Thyroid gland (tissue), 4 donors: ENCODE measurements at regions not wholly inside any gene's neighbourhood (a gene's known extent, or its start where the extent isn't known, plus 50 kb on each side); places are given as distances from the start of the nearest gene placed in this dataset.

ENCODE experiments used
- DNase-seq, 2 donors: peaks; one replicate each; pipeline ENCODE4 v3.0.0-alpha.2; 2019
- H3K27ac ChIP-seq, 3 donors: fragments of 200-600 bp; sonication (generic); 1 replicate in 2 of 3; 2 replicates in 1 of 3; pipeline ENCODE4 v1.5.1; 2016 to 2019; ENCODE audit warnings: mild to moderate bottlenecking in 1 of 3, moderate library complexity in 1 of 3
- H3K27me3 ChIP-seq: fragments of 200-600 bp; sonication (generic); one replicate; pipeline ENCODE4 v1.5.1; 2019
- H3K36me3 ChIP-seq, 2 donors: fragments of 200-600 bp; sonication (generic); one replicate each; pipeline ENCODE4 v1.5.1; 2016 to 2019
- H3K4me1 ChIP-seq, 2 donors: fragments of 200-600 bp; sonication (generic); one replicate each; pipeline ENCODE4 v1.5.1; 2017 to 2019
- H3K4me3 ChIP-seq, 3 donors: fragments of 200-600 bp; sonication (generic); replicated peaks in 1 of 3; 1 replicate in 2 of 3; 2 replicates in 1 of 3; pipeline ENCODE4 v1.5.1; 2016; ENCODE audit warnings: mild to moderate bottlenecking in 1 of 3
- H3K9me3 ChIP-seq: fragments of 200-600 bp; sonication (generic); one replicate; pipeline ENCODE4 v1.5.1; 2017
- CTCF ChIP-seq, 6 experiments: fragments of 200-600 bp in 3 of 6; fragments of 450-650 bp in 3 of 6; sonication (generic) in 3 of 6; IDR thresholded peaks; one replicate each; pipeline ENCODE4 v1.5.1; 2016 to 2019; ENCODE audit warnings: antibody characterized with exemption in 6 of 6, mild to moderate bottlenecking in 2 of 6, inconsistent platforms in 1 of 6, moderate library complexity in 1 of 6
- POLR2A ChIP-seq, 2 donors: fragments of 450-650 bp; IDR thresholded peaks; one replicate each; pipeline ENCODE4 v1.6.1; 2017; ENCODE audit warnings: antibody characterized with exemption in 2 of 2, mild to moderate bottlenecking in 2 of 2, moderate library complexity in 1 of 2
- WGBS, 2 donors: methylation state at CpG; one replicate each; pipeline ENCODE4 v1.1.5; 2017; 5-methylcytosine and 5-hydroxymethylcytosine counted together
- intact Hi-C: fragments of 100-400 bp; cut with DNase I; formaldehyde crosslinking; loops from one replicate; pipeline ENCODE4 v1.15.1; 2023

GRCh38 chr12:60399064-60399463 lies 803.2 kb downstream of the SLC16A7 start:
- no peak for DNase-seq
- no peaks in the 10 kb centered on the region for H3K36me3 ChIP-seq
- H3K9me3 ChIP-seq, result no peaks in the 10 kb centered on the region
- TF ChIP-seq POLR2A (IDR thresholded peaks at IDR 0.05) (no peak), CTCF (IDR thresholded peaks at IDR 0.05) (no peak)
- intact Hi-C loops, result no loop called here
- no peak overlapping the region for H3K4me3 ChIP-seq
- H3K4me1 ChIP-seq, result no peaks in the 10 kb centered on the region
- WGBS, 2 donors, result 96 to 97% methylated on average over 5 of the region's 5 CpGs
- H3K27me3 ChIP-seq, result no peaks in the 10 kb centered on the region
- no peak overlapping the region for H3K27ac ChIP-seq

DNA sequence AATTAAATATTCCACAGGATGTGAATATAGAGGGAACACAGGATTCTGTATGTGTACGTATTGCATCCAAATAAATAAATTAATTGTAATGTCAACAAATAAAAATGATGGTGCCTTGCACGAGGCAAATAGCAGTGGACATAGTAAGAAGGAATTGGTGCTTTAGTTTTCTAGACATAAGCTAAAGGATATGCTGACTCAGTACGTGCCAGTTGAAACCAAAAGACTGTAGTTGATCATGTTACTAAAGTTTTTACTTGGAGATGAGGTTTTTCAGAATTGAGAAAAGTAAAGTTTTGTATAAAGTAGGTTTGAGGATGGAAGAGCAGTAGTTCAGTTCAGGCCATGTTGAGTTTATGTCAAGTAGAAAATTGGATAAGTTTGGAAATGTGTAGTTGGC lies 807.2 kb downstream of the SLC16A7 start:
- H3K27ac ChIP-seq, result no peak overlapping the region
- 86 to 92% methylated on average over 3 of the region's 3 CpGs for WGBS, 2 donors
- intact Hi-C loops, result no loop called here
- no peak for DNase-seq
- H3K27me3 ChIP-seq, result no peaks in the 10 kb centered on the region
- no peaks in the 10 kb centered on the region for H3K9me3 ChIP-seq
- H3K4me1 ChIP-seq, result no peaks in the 10 kb centered on the region
- TF ChIP-seq CTCF (IDR thresholded peaks at IDR 0.05) (no peak), POLR2A (IDR thresholded peaks at IDR 0.05) (no peak)
- H3K36me3 ChIP-seq, result no peaks in the 10 kb centered on the region
- H3K4me3 ChIP-seq, result no peak overlapping the region

DNA sequence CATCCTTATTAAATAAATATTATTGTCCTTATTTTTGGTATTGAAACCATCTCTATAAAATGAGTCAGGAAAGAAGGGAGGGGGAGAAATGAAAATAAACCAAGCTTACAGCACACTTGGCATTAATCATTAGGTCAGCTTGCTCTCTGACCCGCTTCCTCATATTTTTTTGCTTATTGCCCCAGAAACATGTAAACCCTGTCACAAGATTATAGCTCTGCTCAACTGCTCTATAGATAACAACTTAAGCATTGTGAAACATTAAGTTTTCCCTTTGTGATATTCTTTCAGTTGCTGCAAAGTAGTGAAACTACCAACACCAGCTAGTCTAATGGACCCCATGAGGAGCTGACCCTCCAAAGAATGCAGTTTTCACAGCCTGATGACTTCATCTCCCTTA lies 819.5 kb downstream of the SLC16A7 start:
- Histone ChIP-seq H3K9me3 (no peaks in the 10 kb centered on the region), H3K27ac (no peak overlapping the region), H3K4me3 (no peak overlapping the region), H3K36me3 (no peaks in the 10 kb centered on the region), H3K27me3 (no peaks in the 10 kb centered on the region), H3K4me1 (no peaks in the 10 kb centered on the region)
- TF ChIP-seq POLR2A (IDR thresholded peaks at IDR 0.05) (no peak), CTCF (IDR thresholded peaks at IDR 0.05) (no peak)
- intact Hi-C loops, result no loop called here
- no peak for DNase-seq
- 82 to 97% methylated on average over 1 of the region's 1 CpG for WGBS, 2 donors

DNA sequence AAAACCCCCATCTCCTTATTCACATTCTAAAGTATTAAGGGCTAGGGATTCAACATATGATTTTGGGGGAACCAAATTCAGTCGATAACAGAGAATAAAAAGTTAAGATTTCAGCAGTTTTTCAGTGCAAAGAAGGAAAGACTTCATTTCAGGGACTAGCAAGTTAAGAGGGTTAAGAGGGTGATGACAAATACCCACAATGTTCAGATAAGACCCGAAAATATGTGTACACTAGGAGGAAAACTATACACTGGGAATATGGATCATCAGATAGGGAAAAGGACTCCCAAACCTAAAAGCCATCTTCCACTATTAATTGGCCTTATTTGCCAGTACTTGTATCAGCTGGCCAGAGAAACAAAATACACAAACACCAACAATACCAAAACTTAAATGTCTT lies 824.2 kb downstream of the SLC16A7 start:
- no peaks in the 10 kb centered on the region for H3K4me1 ChIP-seq
- DNase-seq, result no peak
- 75 to 80% methylated on average over 2 of the region's 2 CpGs for WGBS, 2 donors

DNA sequence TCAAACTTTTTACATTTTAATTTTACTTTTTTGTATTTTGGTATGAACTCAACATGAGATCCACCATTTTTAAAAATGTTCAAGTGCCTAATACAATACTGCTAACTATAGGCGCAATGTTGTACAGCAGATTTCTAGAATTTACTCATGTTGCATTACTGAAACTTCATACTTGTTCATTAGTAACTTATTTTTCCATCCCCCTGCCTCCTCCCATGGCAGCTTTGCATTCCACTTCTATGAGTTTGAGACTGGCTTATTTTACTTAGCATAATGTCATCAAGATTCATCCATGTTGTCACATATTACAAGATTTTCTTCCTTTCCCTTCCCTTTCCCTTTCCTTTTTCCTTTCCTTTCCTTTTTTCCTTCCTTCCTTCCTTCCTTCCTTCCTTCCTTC lies 825.9 kb downstream of the SLC16A7 start:
- 94 to 96% methylated on average over 1 of the region's 1 CpG for WGBS, 2 donors
- Histone ChIP-seq H3K4me1 (no peaks in the 10 kb centered on the region), H3K9me3 (no peaks in the 10 kb centered on the region), H3K36me3 (no peaks in the 10 kb centered on the region), H3K27ac (no peak overlapping the region), H3K4me3 (no peak overlapping the region), H3K27me3 (no peaks in the 10 kb centered on the region)
- intact Hi-C loops, result no loop called here
- no peak for DNase-seq
- TF ChIP-seq CTCF (IDR thresholded peaks at IDR 0.05) (no peak), POLR2A (IDR thresholded peaks at IDR 0.05) (no peak)

More for the DNA sequence above, 824.2 kb downstream of the SLC16A7 start:
- Histone ChIP-seq H3K9me3 (no peaks in the 10 kb centered on the region), H3K36me3 (no peaks in the 10 kb centered on the region), H3K27me3 (no peaks in the 10 kb centered on the region), H3K27ac (no peak overlapping the region), H3K4me3 (no peak overlapping the region)
- intact Hi-C loops, result no loop called here
- TF ChIP-seq POLR2A (IDR thresholded peaks at IDR 0.05) (no peak), CTCF (IDR thresholded peaks at IDR 0.05) (no peak)
